Ectodermal cell (in vitro differentiated cells): ENCODE measurements at regions not wholly inside any gene's neighbourhood (a gene's known extent, or its start where the extent isn't known, plus 50 kb on each side); places are given as distances from the start of the nearest gene placed in this dataset.

Experiments used
- H3K27ac ChIP-seq: 2 replicates; pipeline ENCODE4 v1.7.0; 2013; ENCODE audit warnings: mild to moderate bottlenecking, low read depth, low read length; ENCODE audit not compliant: insufficient read depth, poor library complexity, severe bottlenecking
- H3K27me3 ChIP-seq: 2 replicates; pipeline ENCODE4 v1.7.0; 2013; ENCODE audit warnings: mild to moderate bottlenecking, low read length; ENCODE audit not compliant: insufficient read depth, control insufficient read depth, poor library complexity, severe bottlenecking
- H3K36me3 ChIP-seq: one replicate; pipeline ENCODE4 v1.7.0; 2013; ENCODE audit warnings: low read length; ENCODE audit not compliant: control insufficient read depth, insufficient read depth
- H3K4me1 ChIP-seq: one replicate; pipeline ENCODE4 v1.7.0; 2013; ENCODE audit warnings: low read length; ENCODE audit not compliant: control insufficient read depth, insufficient read depth
- H3K4me3 ChIP-seq: 2 replicates; pipeline ENCODE4 v1.7.0; 2013; ENCODE audit warnings: low read depth, low read length, control low read depth; ENCODE audit not compliant: insufficient read depth
- H3K9me3 ChIP-seq: 2 replicates; pipeline ENCODE4 v1.7.0; 2013; ENCODE audit warnings: mild to moderate bottlenecking, low read length, moderate library complexity; ENCODE audit not compliant: control insufficient read depth
- WGBS, 2 experiments: methylation state at CpG; one replicate each; pipeline ENCODE4 v1.1.7; 2013; ENCODE audit warnings: missing lambda C conversion rate in 2 of 2; 5-methylcytosine and 5-hydroxymethylcytosine counted together

DNA sequence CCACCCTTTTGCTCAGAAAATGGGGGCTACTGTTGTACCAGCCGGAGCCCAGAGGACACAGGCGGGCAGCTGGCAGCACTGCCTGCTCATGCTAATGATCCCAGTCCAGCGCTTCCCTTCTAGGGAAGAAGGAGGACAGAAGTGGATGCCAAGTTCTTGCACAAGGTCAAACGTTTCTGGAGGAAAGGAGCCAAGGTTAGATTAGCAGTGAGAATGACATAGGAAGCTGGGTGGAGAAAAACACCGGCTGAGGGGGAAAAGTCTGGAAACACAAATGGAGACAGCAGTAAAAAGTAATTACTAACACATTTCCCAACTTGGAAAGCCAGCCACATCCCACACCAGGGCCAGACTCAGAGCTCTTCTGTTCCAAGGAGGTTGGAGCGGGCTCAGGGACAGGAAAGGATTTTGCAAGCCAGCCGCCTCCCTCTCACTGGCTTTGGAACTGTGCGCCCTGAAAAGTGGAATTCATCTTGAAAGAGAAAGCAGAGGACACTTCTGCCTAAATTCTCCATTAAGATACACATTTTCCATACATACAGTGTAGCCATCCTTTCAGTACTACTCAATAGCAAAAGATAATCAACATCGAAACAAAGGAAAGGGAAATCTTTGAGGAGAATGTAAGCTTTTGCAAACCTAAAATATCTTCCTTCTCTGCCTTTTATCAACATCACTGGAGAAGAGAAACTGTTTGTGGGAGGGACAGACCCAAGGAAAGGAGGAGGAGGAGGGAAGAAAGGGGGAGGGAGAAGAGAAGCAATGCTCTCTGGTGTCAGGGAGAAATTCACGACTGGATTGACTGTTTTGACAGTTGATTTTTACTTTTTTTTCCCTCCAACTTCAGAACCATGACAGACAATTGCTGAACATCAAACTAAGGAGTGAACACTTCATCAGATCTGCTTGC is 133.6 kb downstream of the CD47 start:
- WGBS, 2 experiments, result 78 to 84% methylated on average over 10 of the region's 10 CpGs
- Histone ChIP-seq H3K9me3 (no peaks in the 10 kb centered on the region), H3K27me3 (no peaks in the 10 kb centered on the region), H3K4me3 (no peak overlapping the region), H3K27ac (no peak overlapping the region), H3K4me1 (peaks cover 17% of the 10 kb centered on the region), H3K36me3 (no peaks in the 10 kb centered on the region)

DNA sequence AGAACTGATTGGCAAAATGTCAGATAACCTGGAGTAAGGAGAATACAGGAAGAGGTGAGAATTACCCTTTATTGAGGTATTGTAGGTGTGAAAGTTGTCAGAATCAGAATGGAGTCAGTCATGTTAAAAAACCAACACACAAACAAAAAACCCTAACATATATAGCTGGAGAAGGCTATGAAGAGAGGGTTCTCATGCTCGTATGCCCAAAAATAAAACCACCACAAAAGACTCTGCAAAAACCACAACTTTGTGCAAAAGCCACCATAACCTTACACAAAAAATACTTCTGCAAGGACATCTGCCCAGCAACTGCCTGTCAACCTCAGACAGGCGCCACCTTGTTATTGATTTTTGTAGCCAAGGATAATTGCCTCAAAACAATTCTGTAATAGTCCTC is 136.0 kb downstream of the CD47 start:
- H3K27me3 ChIP-seq, result no peaks in the 10 kb centered on the region
- H3K4me1 ChIP-seq, result peaks cover 17% of the 10 kb centered on the region
- H3K9me3 ChIP-seq, result no peaks in the 10 kb centered on the region
- WGBS, 2 experiments, result 82 to 85% methylated on average over 2 of the region's 2 CpGs
- no peak overlapping the region for H3K4me3 ChIP-seq
- no peaks in the 10 kb centered on the region for H3K36me3 ChIP-seq
- no peak overlapping the region for H3K27ac ChIP-seq

DNA sequence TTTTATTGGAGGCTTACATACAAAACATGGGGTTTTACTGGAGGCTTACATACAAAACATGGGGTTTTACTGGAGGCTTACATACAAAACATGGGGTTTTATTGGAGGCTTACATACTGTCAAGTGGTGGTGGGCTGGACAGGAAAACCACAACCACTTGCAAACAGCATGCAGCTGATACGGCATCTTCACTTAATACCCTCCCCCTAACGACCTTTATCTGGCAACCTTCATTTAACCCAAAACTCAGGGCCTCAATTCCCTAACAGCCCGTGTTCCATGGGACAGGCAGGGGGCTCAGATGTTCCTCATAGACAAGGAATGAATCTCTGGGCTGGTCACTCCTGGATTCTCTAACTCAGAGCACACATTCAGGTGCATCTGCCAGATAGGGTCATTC is 137.1 kb downstream of the CD47 start:
- no peaks in the 10 kb centered on the region for H3K9me3 ChIP-seq
- peaks cover 17% of the 10 kb centered on the region for H3K4me1 ChIP-seq
- H3K36me3 ChIP-seq, result no peaks in the 10 kb centered on the region
- H3K4me3 ChIP-seq, result no peak overlapping the region
- H3K27me3 ChIP-seq, result no peaks in the 10 kb centered on the region
- H3K27ac ChIP-seq, result no peak overlapping the region
- WGBS, 2 experiments, result 84 to 87% methylated on average over 3 of the region's 3 CpGs

DNA sequence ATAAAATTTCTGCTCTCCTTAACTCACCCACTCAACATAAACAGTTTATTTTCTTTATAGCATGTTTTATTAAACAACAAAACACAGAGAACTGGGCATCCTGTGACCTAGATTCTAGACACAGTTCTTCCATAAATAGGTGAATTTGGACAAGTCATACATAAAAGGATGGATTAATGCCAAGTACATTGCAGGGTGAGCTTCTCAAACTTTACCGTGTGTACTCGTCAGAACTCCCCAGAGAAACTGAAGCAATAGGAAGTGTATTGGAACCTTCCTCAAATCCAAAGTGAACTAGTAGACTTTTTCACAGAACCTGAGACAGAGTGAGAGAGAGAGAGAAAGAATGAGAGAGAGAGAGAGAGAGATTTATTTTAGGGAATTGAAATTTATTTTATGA is 139.7 kb downstream of the CD47 start:
- Histone ChIP-seq H3K36me3 (no peaks in the 10 kb centered on the region), H3K9me3 (no peaks in the 10 kb centered on the region), H3K4me3 (no peak overlapping the region), H3K4me1 (no peaks in the 10 kb centered on the region), H3K27me3 (no peaks in the 10 kb centered on the region), H3K27ac (no peak overlapping the region)
- WGBS, 2 experiments, result 93 to 100% methylated on average over 2 of the region's 2 CpGs

DNA sequence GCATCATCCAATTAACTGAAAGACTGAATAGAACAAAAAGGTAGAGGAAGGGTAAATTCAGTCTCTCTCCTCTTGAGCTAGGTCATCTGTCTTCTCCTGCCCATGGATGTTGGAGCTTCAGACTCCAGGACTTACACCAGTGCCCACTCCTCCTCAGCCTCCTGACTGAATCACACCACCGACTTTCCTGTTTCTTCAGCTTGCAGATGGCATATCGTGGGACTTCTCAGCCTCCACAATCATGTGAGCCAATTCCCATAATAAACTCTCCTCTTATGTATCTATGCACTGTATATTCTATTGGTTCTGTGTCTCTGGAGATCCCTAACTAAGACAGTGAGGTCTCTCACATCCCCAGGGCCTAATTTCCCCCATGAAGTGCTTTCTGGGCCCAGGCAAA is 140.4 kb downstream of the CD47 start:
- Histone ChIP-seq H3K27ac (no peak overlapping the region), H3K27me3 (no peaks in the 10 kb centered on the region), H3K4me3 (no peak overlapping the region), H3K9me3 (no peaks in the 10 kb centered on the region), H3K4me1 (no peaks in the 10 kb centered on the region), H3K36me3 (no peaks in the 10 kb centered on the region)
- WGBS, 2 experiments, result 91 to 97% methylated on average over 2 of the region's 2 CpGs

DNA sequence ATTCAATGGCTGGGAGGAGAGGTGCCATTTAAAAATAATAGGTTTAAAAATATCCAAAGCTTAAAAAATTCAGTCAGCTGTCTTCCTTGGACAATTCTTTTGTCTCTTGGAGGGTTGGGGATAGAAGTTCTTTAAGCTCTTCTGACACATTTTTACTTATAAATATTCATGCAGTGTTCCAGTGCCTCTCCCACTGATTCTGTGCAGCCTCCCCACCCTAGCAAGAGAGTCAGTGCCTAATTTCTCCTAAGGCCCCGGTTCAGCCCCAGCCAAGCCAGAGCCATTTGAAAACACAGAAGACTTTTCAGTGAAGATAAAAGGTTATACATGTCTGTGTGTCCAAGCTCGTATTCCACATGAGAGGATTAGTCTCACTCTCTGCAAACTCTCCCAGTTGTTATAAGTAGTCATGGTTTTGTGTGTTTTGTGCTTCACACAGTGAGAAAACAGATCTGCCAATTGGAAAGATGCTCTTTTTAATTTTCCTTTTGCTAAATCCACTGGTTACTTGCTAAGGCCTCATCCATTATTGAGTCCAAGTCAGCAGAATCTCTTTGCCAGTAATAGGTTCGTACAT is 141.3 kb downstream of the CD47 start:
- 94 to 98% methylated on average over 3 of the region's 3 CpGs for WGBS, 2 experiments

DNA sequence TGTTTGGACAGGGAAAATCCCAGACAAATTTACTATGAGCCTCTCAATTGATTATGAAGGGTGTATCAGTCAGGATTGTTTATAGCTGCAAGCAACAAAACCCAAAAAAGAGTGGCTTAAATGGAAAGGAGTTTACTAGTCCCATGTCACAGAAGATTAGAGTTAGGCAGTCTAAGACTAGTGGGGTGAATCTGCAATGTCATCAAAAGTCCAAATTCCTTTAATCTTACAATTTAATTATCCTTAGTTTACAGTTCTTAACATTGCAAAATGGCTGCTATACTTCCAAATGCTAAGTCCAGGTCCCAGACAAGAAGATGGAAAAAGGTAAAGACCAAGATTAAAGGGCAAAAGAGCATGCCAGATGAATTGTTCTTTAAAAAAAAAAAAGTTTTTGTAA is 143.6 kb downstream of the CD47 start:
- Histone ChIP-seq H3K36me3 (no peaks in the 10 kb centered on the region), H3K9me3 (no peaks in the 10 kb centered on the region), H3K4me1 (no peaks in the 10 kb centered on the region), H3K27ac (no peak overlapping the region), H3K27me3 (no peaks in the 10 kb centered on the region), H3K4me3 (no peak overlapping the region)

More for the DNA sequence above, 141.3 kb downstream of the CD47 start:
- Histone ChIP-seq H3K27me3 (no peaks in the 10 kb centered on the region), H3K27ac (no peak overlapping the region), H3K4me3 (no peak overlapping the region), H3K36me3 (no peaks in the 10 kb centered on the region), H3K9me3 (no peaks in the 10 kb centered on the region), H3K4me1 (no peaks in the 10 kb centered on the region)

DNA sequence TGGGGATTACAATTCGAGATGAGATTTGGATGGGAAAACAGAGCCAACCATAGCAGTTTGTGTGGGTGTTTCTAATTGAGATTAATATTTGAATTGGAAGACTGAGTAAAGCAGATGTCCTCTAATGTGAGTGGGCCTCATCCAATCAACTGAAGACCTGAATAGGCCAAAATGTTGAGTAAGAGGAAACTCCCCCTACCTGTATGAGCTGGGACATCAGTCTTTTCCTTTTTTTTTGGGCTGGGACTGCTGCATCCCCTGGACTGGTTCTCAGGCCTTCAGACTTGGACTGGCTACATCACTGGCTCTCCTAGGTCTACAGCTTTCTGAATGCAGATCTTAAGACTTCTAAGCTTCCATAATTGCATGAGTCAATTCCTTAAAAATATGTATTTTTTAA is 144.1 kb downstream of the CD47 start:
- H3K9me3 ChIP-seq, result no peaks in the 10 kb centered on the region
- 91 to 93% methylated on average over 1 of the region's 1 CpG for WGBS, 2 experiments
- no peaks in the 10 kb centered on the region for H3K36me3 ChIP-seq
- H3K27me3 ChIP-seq, result no peaks in the 10 kb centered on the region
- no peak overlapping the region for H3K27ac ChIP-seq
- H3K4me3 ChIP-seq, result no peak overlapping the region
- no peaks in the 10 kb centered on the region for H3K4me1 ChIP-seq

DNA sequence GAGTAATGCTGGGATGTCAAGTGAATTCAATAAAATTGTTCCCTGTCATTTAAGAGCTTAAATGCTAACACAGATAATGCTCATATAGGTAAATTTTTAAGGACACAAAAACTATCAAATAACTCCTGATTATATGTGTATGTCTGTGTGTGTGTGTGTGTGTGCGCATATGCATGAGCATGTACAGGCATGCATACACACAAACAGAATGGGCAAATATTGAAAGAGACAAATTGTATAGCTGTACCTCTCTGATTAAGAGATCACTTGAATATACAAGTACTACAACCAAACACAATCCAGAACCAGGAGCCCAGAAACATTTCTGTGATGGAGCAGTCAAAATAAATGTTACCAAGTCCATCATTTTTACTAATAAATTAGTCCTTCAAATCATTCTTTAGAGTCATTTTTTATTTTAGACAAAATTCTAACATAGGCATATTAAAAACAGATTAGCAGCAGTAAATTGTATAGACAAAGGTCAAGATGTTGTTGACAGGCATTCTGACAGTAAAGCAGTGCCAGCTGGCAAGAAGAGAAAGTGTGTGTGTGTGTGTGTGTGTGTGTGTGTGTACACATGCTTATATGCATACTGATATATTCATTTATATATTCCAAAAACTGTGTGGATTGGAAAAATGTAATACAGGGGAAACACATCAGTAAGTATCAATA is 145.3 kb downstream of the CD47 start:
- H3K4me1 ChIP-seq, result peaks cover under 1% of the 10 kb centered on the region
- H3K36me3 ChIP-seq, result no peaks in the 10 kb centered on the region
- H3K27me3 ChIP-seq, result no peaks in the 10 kb centered on the region
- no CpG with 5 or more reads among the region's 1 CpG for WGBS, 2 experiments
- H3K4me3 ChIP-seq, result no peak overlapping the region
- no peak overlapping the region for H3K27ac ChIP-seq
- no peaks in the 10 kb centered on the region for H3K9me3 ChIP-seq

DNA sequence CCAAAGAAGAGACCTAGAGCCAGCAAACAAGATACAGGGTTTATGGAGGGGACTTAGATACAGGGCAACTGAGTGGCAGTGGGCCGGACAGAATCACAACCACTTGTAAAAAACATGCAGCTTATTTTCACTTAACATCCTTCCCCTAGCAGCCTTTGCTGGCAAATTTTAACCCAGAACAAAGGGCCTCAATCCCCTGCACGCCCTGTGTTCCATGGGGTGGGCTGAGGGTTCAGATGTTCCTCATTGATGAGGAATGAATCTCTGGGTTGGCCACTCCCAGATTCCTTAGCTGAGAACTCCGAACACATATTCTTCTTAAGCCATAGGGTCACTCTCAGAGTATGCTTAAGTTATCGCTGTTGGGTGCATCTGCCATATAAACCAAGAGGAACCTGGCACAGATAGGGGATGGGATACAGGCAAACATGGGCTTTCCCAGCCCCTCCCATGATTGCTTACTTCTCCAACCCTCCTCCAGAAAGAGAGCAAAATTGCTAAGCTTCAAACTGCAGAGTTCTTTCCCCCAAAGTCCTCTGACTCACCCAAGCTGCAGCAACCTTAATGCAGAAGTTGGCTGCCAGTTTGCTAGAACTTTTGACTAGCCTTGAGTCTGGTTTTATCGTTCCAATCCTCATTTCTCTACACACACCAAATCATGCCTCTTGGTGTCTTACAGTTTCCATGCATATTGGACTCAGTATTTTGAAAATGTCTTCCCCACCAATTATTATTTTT is 146.9 kb downstream of the CD47 start:
- Histone ChIP-seq H3K4me1 (peaks cover 6% of the 10 kb centered on the region), H3K27ac (no peak overlapping the region), H3K4me3 (no peak overlapping the region), H3K27me3 (no peaks in the 10 kb centered on the region), H3K36me3 (no peaks in the 10 kb centered on the region), H3K9me3 (no peaks in the 10 kb centered on the region)
- WGBS, 2 experiments, result 89 to 94% methylated on average over 5 of the region's 5 CpGs
